PFSK-1 (cell line): ENCODE measurements at regions not wholly inside any gene's neighbourhood (a gene's known extent, or its start where the extent isn't known, plus 50 kb on each side); places are given as distances from the start of the nearest gene placed in this dataset.

ENCODE experiments used
- POLR2AphosphoS5 ChIP-seq: IDR thresholded peaks from 2 replicates; pipeline ENCODE4 v1.6.1; 2012; ENCODE audit warnings: low read depth, mild to moderate bottlenecking, control low read depth, low read length, moderate library complexity
- TAF1 ChIP-seq: IDR thresholded peaks from 2 replicates; pipeline ENCODE4 v1.6.1; 2012; ENCODE audit warnings: low read length, control low read depth, borderline replicate concordance; ENCODE audit not compliant: insufficient read depth

GRCh38 chr9:79013715-79014610 is 557.8 kb upstream of the TLE4 start:
- no peak for TF ChIP-seq POLR2AphosphoS5
- no peak for TF ChIP-seq TAF1
